ENCODE measurements at regions not wholly inside any gene's neighbourhood (a gene's known extent, or its start where the extent isn't known, plus 50 kb on each side); places are given as distances from the start of the nearest gene placed in this dataset.

DNA sequence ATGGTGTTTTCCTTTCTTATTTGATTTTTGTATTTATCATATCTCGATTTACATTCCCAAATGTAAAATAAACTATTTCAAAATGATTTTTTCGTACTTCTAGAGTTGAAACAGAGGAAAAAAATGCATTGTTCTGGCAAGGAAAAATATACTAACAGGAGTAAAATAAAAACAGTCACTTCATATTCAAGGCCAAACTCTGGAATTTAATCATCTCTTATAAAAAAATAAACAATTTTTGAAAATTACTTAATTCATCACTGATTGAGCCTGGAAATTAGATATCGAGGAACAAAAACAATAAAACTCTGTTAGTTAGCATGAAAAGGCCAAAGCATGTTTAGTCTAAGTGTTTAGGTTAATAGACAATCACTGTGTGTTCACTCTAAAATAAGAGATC, 61.1 kb upstream of the PALM2AKAP2 start:
- Histone ChIP-seq H3K4me1 (ENCODE audit: control insufficient read depth, extremely low read depth, insufficient read depth, low read length) (no peaks in the 10 kb centered on the region), H3K36me3 (ENCODE audit: control insufficient read depth in 2 of 2, extremely low read depth in 1 of 2, insufficient read depth in 2 of 2, low read length in 2 of 2) (no peaks in the 10 kb centered on the region), H3K9ac (replicated peaks; ENCODE audit: extremely low read depth, insufficient read depth, low read length) (no peak overlapping the region), H2AFZ (ENCODE audit: low read depth, low read length) (no peak overlapping the region), H3K27me3 (ENCODE audit: control insufficient read depth in 2 of 2, insufficient read depth in 2 of 2, low read length in 2 of 2) (no peaks in the 10 kb centered on the region), H3K9me1 (replicated peaks; ENCODE audit: control insufficient read depth, extremely low read depth, insufficient read depth, low read length) (no peaks in the 10 kb centered on the region), H3K79me2 (ENCODE audit: control insufficient read depth, insufficient read depth, low read length) (no peaks in the 10 kb centered on the region), H4K20me1 (replicated peaks; ENCODE audit: control insufficient read depth, extremely low read depth, insufficient read depth, low read length) (no peaks in the 10 kb centered on the region), H3K27ac (ENCODE audit: insufficient read depth, low read depth, low read length) (no peak overlapping the region), H3K9me3 (replicated peaks; ENCODE audit: control insufficient read depth, insufficient read depth, low read length) (no peaks in the 10 kb centered on the region), H3K4me3 (replicated peaks in 1 of 3; ENCODE audit: insufficient read depth in 1 of 3, low read depth in 1 of 3, low read length in 3 of 3) (no peak overlapping the region), H3K4me2 (ENCODE audit: insufficient read depth, low read length) (no peak overlapping the region)
- intact Hi-C loops (cut with micrococcal nuclease), result no loop called here
- no peak for DNase-seq (ENCODE audit: low read depth, low spot score)
- TF ChIP-seq EZH2 (IDR thresholded peaks at IDR 0.05; ENCODE audit: borderline replicate concordance, low read depth, low read length, severe bottlenecking), result no peak
- TF ChIP-seq GATA2 (IDR thresholded peaks at IDR 0.05; ENCODE audit: insufficient read depth, insufficient read length, low read depth, low read length), result no peak
- TF ChIP-seq, protein P1, sequence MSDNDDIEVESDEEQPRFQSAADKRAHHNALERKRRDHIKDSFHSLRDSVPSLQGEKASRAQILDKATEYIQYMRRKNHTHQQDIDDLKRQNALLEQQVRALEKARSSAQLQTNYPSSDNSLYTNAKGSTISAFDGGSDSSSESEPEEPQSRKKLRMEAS (IDR thresholded peaks at IDR 0.05; ENCODE audit: insufficient read depth, insufficient read length), result no peak
- no peak for TF ChIP-seq POLR2A (IDR thresholded peaks at IDR 0.05; ENCODE audit: low read depth, low read length)
- TF ChIP-seq FOS (IDR thresholded peaks at IDR 0.05; ENCODE audit: borderline replicate concordance, insufficient read depth, low read length), result no peak
- TF ChIP-seq JUN (IDR thresholded peaks at IDR 0.05; ENCODE audit: borderline replicate concordance, insufficient read depth, insufficient read length, low read depth), result no peak
- no peak for TF ChIP-seq MYC (IDR thresholded peaks at IDR 0.05; ENCODE audit: low read depth, low read length)
- TF ChIP-seq POLR2AphosphoS5 (IDR thresholded peaks at IDR 0.05; ENCODE audit: insufficient read depth, low read depth, low read length), result no peak
- TF ChIP-seq, protein P2, sequence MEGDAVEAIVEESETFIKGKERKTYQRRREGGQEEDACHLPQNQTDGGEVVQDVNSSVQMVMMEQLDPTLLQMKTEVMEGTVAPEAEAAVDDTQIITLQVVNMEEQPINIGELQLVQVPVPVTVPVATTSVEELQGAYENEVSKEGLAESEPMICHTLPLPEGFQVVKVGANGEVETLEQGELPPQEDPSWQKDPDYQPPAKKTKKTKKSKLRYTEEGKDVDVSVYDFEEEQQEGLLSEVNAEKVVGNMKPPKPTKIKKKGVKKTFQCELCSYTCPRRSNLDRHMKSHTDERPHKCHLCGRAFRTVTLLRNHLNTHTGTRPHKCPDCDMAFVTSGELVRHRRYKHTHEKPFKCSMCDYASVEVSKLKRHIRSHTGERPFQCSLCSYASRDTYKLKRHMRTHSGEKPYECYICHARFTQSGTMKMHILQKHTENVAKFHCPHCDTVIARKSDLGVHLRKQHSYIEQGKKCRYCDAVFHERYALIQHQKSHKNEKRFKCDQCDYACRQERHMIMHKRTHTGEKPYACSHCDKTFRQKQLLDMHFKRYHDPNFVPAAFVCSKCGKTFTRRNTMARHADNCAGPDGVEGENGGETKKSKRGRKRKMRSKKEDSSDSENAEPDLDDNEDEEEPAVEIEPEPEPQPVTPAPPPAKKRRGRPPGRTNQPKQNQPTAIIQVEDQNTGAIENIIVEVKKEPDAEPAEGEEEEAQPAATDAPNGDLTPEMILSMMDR (IDR thresholded peaks at IDR 0.05; ENCODE audit: extremely low read depth in 1 of 2, insufficient read depth in 1 of 2, low read depth in 1 of 2, low read length in 2 of 2), result no peak
- BruUV-seq (replicated peaks), result no TSS peak
- ChIA-PET POLR2A (no interaction called here), CTCF (no interaction called here)
- dilution Hi-C loops (cut with MboI; ENCODE audit: extremely low pct_ligation_motif_present, low sequenced_read_pairs), result no loop called here
- no peak for FAIRE-seq

All from endothelial cell of umbilical vein (primary cell).